ENCODE measurements at regions not wholly inside any gene's neighbourhood (a gene's known extent, or its start where the extent isn't known, plus 50 kb on each side); places are given as distances from the start of the nearest gene placed in this dataset.

GRCh38 chrX:122244080-122244479 is 940.0 kb upstream of the GRIA3 start:
- no peak overlapping the region for H3K4me3 ChIP-seq (ENCODE audit: low read depth, low read length)
- TF ChIP-seq CTCF (IDR thresholded peaks at IDR 0.05; ENCODE audit: insufficient read depth, low read depth, low read length, missing control alignments) = no peak
- no peak for DNase-seq (ENCODE audit: low read depth)

GRCh38 chrX:122245175-122245574 is 938.9 kb upstream of the GRIA3 start:
- TF ChIP-seq CTCF (IDR thresholded peaks at IDR 0.05; ENCODE audit: insufficient read depth, low read depth, low read length, missing control alignments) = no peak
- H3K4me3 ChIP-seq (ENCODE audit: low read depth, low read length) = no peak overlapping the region
- no peak for DNase-seq (ENCODE audit: low read depth)

GRCh38 chrX:122245943-122246342 is 938.1 kb upstream of the GRIA3 start:
- no peak for DNase-seq (ENCODE audit: low read depth)
- TF ChIP-seq CTCF (IDR thresholded peaks at IDR 0.05; ENCODE audit: insufficient read depth, low read depth, low read length, missing control alignments) = no peak
- no peak overlapping the region for H3K4me3 ChIP-seq (ENCODE audit: low read depth, low read length)

GRCh38 chrX:122246937-122247336 is 937.1 kb upstream of the GRIA3 start:
- no peak for TF ChIP-seq CTCF (IDR thresholded peaks at IDR 0.05; ENCODE audit: insufficient read depth, low read depth, low read length, missing control alignments)
- DNase-seq (ENCODE audit: low read depth) = no peak
- H3K4me3 ChIP-seq (ENCODE audit: low read depth, low read length) = no peak overlapping the region

GRCh38 chrX:122248681-122249080 is 935.4 kb upstream of the GRIA3 start:
- H3K4me3 ChIP-seq (ENCODE audit: low read depth, low read length) = no peak overlapping the region
- no peak for TF ChIP-seq CTCF (IDR thresholded peaks at IDR 0.05; ENCODE audit: insufficient read depth, low read depth, low read length, missing control alignments)
- DNase-seq (ENCODE audit: low read depth) = no peak

- no peak for DNase-seq (ENCODE audit: low read depth)
Observed at GRCh38 chrX:122252454-122252853, 931.6 kb upstream of the GRIA3 start.

More at GRCh38 chrX:122252454-122252853, 931.6 kb upstream of the GRIA3 start:
- TF ChIP-seq CTCF (IDR thresholded peaks at IDR 0.05; ENCODE audit: insufficient read depth, low read depth, low read length, missing control alignments) = no peak
- no peak overlapping the region for H3K4me3 ChIP-seq (ENCODE audit: low read depth, low read length)
